ENCODE measurements at regions not wholly inside any gene's neighbourhood (a gene's known extent, or its start where the extent isn't known, plus 50 kb on each side); places are given as distances from the start of the nearest gene placed in this dataset.

DNA sequence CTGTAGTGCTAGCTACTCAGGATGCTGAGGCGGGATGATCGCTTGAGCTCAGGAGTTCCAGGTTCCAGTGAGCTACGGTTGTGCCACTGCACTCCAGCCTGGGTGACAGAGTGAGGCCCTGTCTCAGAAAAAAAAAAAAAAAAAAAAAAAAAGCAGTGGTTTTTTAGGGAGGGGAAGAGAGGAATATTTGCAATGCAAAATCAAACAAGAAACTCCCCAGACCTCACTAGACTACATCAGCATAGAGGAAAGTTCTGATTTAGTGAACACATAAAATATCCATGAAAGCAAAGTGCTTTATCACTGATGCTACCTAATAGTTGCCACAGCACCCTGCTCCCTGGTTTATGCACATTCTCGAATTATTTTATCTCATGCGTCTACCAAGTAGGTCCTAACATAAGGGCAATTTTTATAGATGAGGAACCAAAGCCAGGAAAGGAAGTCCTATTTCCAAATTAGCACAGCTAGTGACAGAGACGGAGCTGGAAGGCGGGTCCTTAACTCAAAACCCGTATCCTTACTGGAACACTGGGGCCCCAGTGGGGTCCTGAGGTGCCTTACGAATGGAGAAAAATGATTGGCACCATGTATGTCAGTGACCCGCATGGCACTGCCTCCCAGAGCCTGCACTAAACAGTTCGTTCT is 50.7 kb upstream of the GPR157 start:
- no peak overlapping the region for H2BK5ac ChIP-seq (ENCODE audit: low read depth, low read length, poor library complexity)
- H3K4me2 ChIP-seq (ENCODE audit: low read length) = no peak overlapping the region
- DNase-seq = peak in 1 of 2 donors; percentile 12
- no peak overlapping the region for H2BK120ac ChIP-seq (ENCODE audit: insufficient read depth, low read length, poor library complexity)
- H3K4me3 ChIP-seq (ENCODE audit: low read depth, low read length) = no peak overlapping the region
- peaks cover 20% of the 10 kb centered on the region for H3K79me1 ChIP-seq (ENCODE audit: low read length)
- no peak overlapping the region for H4K12ac ChIP-seq (ENCODE audit: low read depth, low read length)
- H4K91ac ChIP-seq (ENCODE audit: low read depth, low read length) = no peak overlapping the region
- WGBS (ENCODE audit: extremely low coverage, insufficient coverage, insufficient read length) = no CpG with 5 or more reads among the region's 11 CpGs
- H3K14ac ChIP-seq (ENCODE audit: low read length) = no peak overlapping the region
- no peak overlapping the region for H3K18ac ChIP-seq (ENCODE audit: low read length)
- H2AFZ ChIP-seq (ENCODE audit: insufficient read depth, low read length, poor library complexity) = no peak overlapping the region
- H3K9ac ChIP-seq (ENCODE audit: low read length) = no peak overlapping the region
- H3K79me2 ChIP-seq (ENCODE audit: control insufficient read depth, insufficient read depth, low read length, poor library complexity) = peaks cover 24% of the 10 kb centered on the region
- H2BK12ac ChIP-seq (ENCODE audit: low read length) = no peak overlapping the region
- H2AK5ac ChIP-seq (ENCODE audit: low read length) = no peak overlapping the region
- H3K36me3 ChIP-seq (ENCODE audit: control insufficient read depth in 1 of 2, insufficient read depth in 2 of 2, low read length in 2 of 2) = peaks cover 6 to 16% of the 10 kb centered on the region in 2 experiments
- H3K4me1 ChIP-seq (ENCODE audit: control insufficient read depth in 1 of 2, insufficient read depth in 2 of 2, low read length in 2 of 2) = peaks cover 8 to 21% of the 10 kb centered on the region in 2 experiments
- peaks cover 8% of the 10 kb centered on the region for H3K27me3 ChIP-seq (ENCODE audit: insufficient read depth, low read length)
- no peak overlapping the region for H4K8ac ChIP-seq (ENCODE audit: low read depth, low read length)
- H3K23ac ChIP-seq (ENCODE audit: low read length) = no peak overlapping the region
- peaks cover 2% of the 10 kb centered on the region for H3K9me3 ChIP-seq (ENCODE audit: insufficient read depth, low read depth, low read length)
- no peak overlapping the region for H3K4ac ChIP-seq (ENCODE audit: low read depth, low read length)
- H3K27ac ChIP-seq (ENCODE audit: low read depth, low read length) = no peak overlapping the region

DNA sequence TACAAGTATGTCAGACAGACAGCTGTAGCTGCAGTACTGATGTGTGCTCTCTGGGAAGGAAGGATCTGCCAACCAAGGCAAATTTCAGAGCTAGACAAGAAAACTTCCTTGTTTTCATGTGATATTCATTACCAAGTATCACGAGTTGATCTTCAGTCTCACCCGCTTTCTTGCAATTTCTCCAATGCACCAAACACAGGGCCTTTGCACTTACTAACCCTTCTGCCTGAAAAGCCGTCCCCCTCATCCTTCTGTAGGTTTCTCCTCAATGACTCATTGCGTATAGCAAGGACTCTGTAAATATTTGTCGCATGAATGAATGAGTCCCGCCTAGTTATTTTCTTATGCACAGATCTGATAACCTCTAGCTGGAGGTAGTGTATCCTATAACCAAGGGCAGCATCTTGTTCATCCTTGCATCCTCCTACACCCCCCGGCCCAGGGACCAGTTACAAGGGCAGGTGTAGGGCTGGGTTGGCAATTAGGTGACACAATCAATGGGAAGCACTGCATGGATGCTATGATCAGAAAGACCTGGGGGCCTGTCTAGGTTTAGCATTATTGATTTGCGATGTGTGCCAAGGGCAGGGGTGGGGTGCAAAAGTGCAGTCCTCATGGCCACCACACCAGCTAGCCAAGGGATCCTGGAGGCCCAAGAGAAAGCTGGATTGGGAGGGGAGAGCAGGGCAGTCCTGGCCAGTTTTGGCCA is 51.4 kb upstream of the GPR157 start:
- Histone ChIP-seq H3K23ac (ENCODE audit: low read length) (no peak overlapping the region), H3K4ac (ENCODE audit: low read depth, low read length) (peak overlapping the region; percentile 13), H3K9ac (ENCODE audit: low read length) (no peak overlapping the region), H2BK12ac (ENCODE audit: low read length) (no peak overlapping the region), H2AFZ (ENCODE audit: insufficient read depth, low read length, poor library complexity) (no peak overlapping the region), H3K14ac (ENCODE audit: low read length) (peak overlapping the region; percentile 12), H3K79me1 (ENCODE audit: low read length) (peaks cover 20% of the 10 kb centered on the region), H3K4me1 (ENCODE audit: control insufficient read depth in 1 of 2, insufficient read depth in 2 of 2, low read length in 2 of 2) (peaks cover 8 to 21% of the 10 kb centered on the region in 2 experiments), H3K4me3 (ENCODE audit: low read depth, low read length) (no peak overlapping the region), H4K91ac (ENCODE audit: low read depth, low read length) (no peak overlapping the region), H3K27ac (ENCODE audit: low read depth, low read length) (no peak overlapping the region), H2BK5ac (ENCODE audit: low read depth, low read length, poor library complexity) (no peak overlapping the region), H3K27me3 (ENCODE audit: insufficient read depth, low read length) (peaks cover 8% of the 10 kb centered on the region), H4K12ac (ENCODE audit: low read depth, low read length) (no peak overlapping the region), H3K79me2 (ENCODE audit: control insufficient read depth, insufficient read depth, low read length, poor library complexity) (peaks cover 24% of the 10 kb centered on the region), H3K18ac (ENCODE audit: low read length) (no peak overlapping the region), H3K36me3 (ENCODE audit: control insufficient read depth in 1 of 2, insufficient read depth in 2 of 2, low read length in 2 of 2) (peaks cover 6 to 15% of the 10 kb centered on the region in 2 experiments), H3K4me2 (ENCODE audit: low read length) (peak overlapping the region; percentile 42), H4K8ac (ENCODE audit: low read depth, low read length) (no peak overlapping the region), H3K9me3 (ENCODE audit: insufficient read depth, low read depth, low read length) (peaks cover under 1% of the 10 kb centered on the region), H2BK120ac (ENCODE audit: insufficient read depth, low read length, poor library complexity) (no peak overlapping the region), H2AK5ac (ENCODE audit: low read length) (no peak overlapping the region)
- DNase-seq = peak; percentile 54 to 84
- no CpG with 5 or more reads among the region's 8 CpGs for WGBS (ENCODE audit: extremely low coverage, insufficient coverage, insufficient read length)

DNA sequence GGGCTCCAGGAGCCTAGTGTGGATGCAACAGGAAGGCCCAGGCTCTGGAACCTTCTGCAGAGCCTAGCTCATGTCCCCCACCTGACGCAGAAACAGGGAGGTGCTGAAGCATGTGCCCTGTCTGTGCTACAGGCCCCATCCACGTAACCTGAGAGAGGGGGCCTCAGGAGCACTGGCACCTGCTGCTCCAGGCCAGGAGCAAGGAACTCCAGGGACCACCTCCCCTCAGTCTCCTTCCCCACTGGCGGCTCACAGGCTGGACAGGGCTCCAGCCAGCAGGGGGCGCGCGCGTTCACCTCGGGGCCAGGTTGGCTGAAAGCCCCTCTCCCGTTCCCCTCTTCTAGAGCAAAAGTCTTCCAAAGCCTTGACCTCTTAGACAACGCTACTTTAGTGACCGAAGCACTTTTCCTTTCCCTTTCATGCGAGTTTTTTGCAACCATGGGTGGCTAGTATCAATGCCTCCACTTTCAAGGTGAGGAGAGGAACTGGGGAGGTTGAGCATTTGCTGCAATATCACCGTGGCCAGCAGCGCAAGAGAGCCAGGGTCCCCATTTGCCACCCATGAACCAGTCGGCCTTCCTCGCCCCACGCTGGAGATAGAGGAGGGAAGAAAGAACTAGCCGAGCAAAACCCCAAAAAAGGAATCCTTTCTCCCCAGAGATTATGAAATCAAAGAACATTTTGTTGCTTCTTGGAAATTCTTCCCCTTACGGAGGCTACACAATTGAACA is 52.4 kb upstream of the GPR157 start:
- Histone ChIP-seq H3K18ac (ENCODE audit: low read length) (peak overlapping the region; percentile 79), H3K79me2 (ENCODE audit: control insufficient read depth, insufficient read depth, low read length, poor library complexity) (peaks cover 24% of the 10 kb centered on the region), H4K91ac (ENCODE audit: low read depth, low read length) (peak overlapping the region; percentile 94), H3K4me2 (ENCODE audit: low read length) (peak overlapping the region; percentile 70), H3K23ac (ENCODE audit: low read length) (no peak overlapping the region), H3K4me1 (ENCODE audit: control insufficient read depth in 1 of 2, insufficient read depth in 2 of 2, low read length in 2 of 2) (peaks cover 8 to 21% of the 10 kb centered on the region in 2 experiments), H3K14ac (ENCODE audit: low read length) (peak overlapping the region; percentile 76), H3K27me3 (ENCODE audit: insufficient read depth, low read length) (peaks cover 8% of the 10 kb centered on the region), H2BK12ac (ENCODE audit: low read length) (no peak overlapping the region), H3K4me3 (ENCODE audit: low read depth, low read length) (peak overlapping the region; percentile 65), H3K9ac (ENCODE audit: low read length) (peak overlapping the region; percentile 17), H2AK5ac (ENCODE audit: low read length) (no peak overlapping the region), H3K27ac (ENCODE audit: low read depth, low read length) (peak overlapping the region; percentile 9), H4K8ac (ENCODE audit: low read depth, low read length) (peak overlapping the region; percentile 85), H2BK5ac (ENCODE audit: low read depth, low read length, poor library complexity) (peak overlapping the region; percentile 67), H3K4ac (ENCODE audit: low read depth, low read length) (peak overlapping the region; percentile 67), H3K79me1 (ENCODE audit: low read length) (peaks cover 20% of the 10 kb centered on the region), H2AFZ (ENCODE audit: insufficient read depth, low read length, poor library complexity) (peak overlapping the region; percentile 90), H2BK120ac (ENCODE audit: insufficient read depth, low read length, poor library complexity) (peak overlapping the region; percentile 79), H3K9me3 (ENCODE audit: insufficient read depth, low read depth, low read length) (no peaks in the 10 kb centered on the region), H3K36me3 (ENCODE audit: control insufficient read depth in 1 of 2, insufficient read depth in 2 of 2, low read length in 2 of 2) (peaks cover 6 to 11% of the 10 kb centered on the region in 2 experiments), H4K12ac (ENCODE audit: low read depth, low read length) (peak overlapping the region; percentile 22)
- no CpG with 5 or more reads among the region's 19 CpGs for WGBS (ENCODE audit: extremely low coverage, insufficient coverage, insufficient read length)
- DNase-seq = peak in 1 of 2 donors; percentile 65

DNA sequence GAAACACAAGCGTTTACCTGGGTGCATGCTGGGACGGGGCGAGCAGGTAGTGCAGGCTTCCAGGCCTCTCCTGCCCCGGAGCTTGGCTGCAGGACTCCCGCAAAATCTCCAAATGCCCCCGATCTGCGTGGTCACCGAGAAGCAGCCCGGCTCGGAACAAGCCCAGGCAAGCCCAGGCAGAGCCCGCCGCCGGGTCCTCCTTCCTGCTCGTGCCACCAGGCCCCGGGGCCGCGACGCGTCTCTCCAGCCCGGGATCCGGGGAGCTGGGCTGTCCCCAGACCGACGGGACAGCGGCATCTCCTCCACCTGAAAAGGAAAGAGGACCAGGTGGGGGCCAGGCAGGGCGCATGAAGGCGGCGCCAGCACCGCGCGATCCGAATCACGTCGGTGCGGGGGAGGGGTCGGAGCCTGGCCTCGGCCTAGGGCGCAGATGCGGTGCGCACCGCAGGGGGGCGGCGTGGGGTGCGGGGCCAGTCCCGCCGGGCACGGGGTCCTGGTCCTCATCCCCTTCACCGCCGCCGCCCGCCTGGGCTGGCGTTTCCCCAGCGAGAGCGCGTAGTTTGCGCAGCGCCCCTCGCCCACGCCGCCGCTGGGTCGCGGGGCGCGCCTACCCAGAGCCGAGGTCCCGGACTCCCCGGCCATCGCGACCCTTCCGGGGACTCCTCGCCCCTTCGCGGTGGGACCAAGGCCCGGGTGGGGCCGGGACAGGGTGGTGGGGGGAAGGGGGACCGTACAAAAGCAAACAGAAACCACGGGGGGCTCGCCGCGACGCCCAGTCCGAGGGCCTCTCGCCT is 52.4 kb upstream of the H6PD start:
- Histone ChIP-seq H2AK5ac (ENCODE audit: low read length) (peak overlapping the region; percentile 85), H2BK5ac (ENCODE audit: low read depth, low read length, poor library complexity) (peak overlapping the region; percentile 92), H3K18ac (ENCODE audit: low read length) (peak overlapping the region; percentile 96), H2BK12ac (ENCODE audit: low read length) (peak overlapping the region; percentile 53), H2BK120ac (ENCODE audit: insufficient read depth, low read length, poor library complexity) (peak overlapping the region; percentile 92), H3K79me1 (ENCODE audit: low read length) (peaks cover 20% of the 10 kb centered on the region), H4K12ac (ENCODE audit: low read depth, low read length) (peak overlapping the region; percentile 98), H3K27ac (ENCODE audit: low read depth, low read length) (peak overlapping the region; percentile 60), H3K27me3 (ENCODE audit: insufficient read depth, low read length) (peaks cover 8% of the 10 kb centered on the region), H3K79me2 (ENCODE audit: control insufficient read depth, insufficient read depth, low read length, poor library complexity) (peaks cover 24% of the 10 kb centered on the region), H4K8ac (ENCODE audit: low read depth, low read length) (peak overlapping the region; percentile 92), H3K4me2 (ENCODE audit: low read length) (peak overlapping the region; percentile 70), H3K9me3 (ENCODE audit: insufficient read depth, low read depth, low read length) (no peaks in the 10 kb centered on the region), H2AFZ (ENCODE audit: insufficient read depth, low read length, poor library complexity) (peak overlapping the region; percentile 90), H3K23ac (ENCODE audit: low read length) (no peak overlapping the region), H3K4me1 (ENCODE audit: control insufficient read depth in 1 of 2, insufficient read depth in 2 of 2, low read length in 2 of 2) (peaks cover 8 to 21% of the 10 kb centered on the region in 2 experiments), H3K14ac (ENCODE audit: low read length) (peak overlapping the region; percentile 95), H4K91ac (ENCODE audit: low read depth, low read length) (peak overlapping the region; percentile 97), H3K36me3 (ENCODE audit: control insufficient read depth in 1 of 2, insufficient read depth in 2 of 2, low read length in 2 of 2) (peaks cover 6 to 11% of the 10 kb centered on the region in 2 experiments), H3K9ac (ENCODE audit: low read length) (peak overlapping the region; percentile 45), H3K4ac (ENCODE audit: low read depth, low read length) (peak overlapping the region; percentile 87), H3K4me3 (ENCODE audit: low read depth, low read length) (peak overlapping the region; percentile 63)
- WGBS (ENCODE audit: extremely low coverage, insufficient coverage, insufficient read length) = no CpG with 5 or more reads among the region's 83 CpGs
- DNase-seq = peak in 1 of 2 donors; percentile 29
